Sigmoid colon (tissue), 4 donors: ENCODE measurements at regions not wholly inside any gene's neighbourhood (a gene's known extent, or its start where the extent isn't known, plus 50 kb on each side); places are given as distances from the start of the nearest gene placed in this dataset.

ENCODE experiments used
- EP300 ChIP-seq, 4 donors: sonication (generic); formaldehyde crosslinking; IDR thresholded peaks; one replicate each; pipeline ENCODE4 v1.6.1; 2017; ENCODE audit warnings: antibody characterized with exemption in 4 of 4
- TF ChIP-seq, protein P1 (sequence below), 4 experiments: fragments of 450-650 bp in 3 of 4; fragments of 200-600 bp in 1 of 4; IDR thresholded peaks; one replicate each; pipeline ENCODE4 v1.5.1; 2016 to 2019; ENCODE audit warnings: antibody characterized with exemption in 4 of 4, mild to moderate bottlenecking in 3 of 4, moderate library complexity in 2 of 4

DNA sequence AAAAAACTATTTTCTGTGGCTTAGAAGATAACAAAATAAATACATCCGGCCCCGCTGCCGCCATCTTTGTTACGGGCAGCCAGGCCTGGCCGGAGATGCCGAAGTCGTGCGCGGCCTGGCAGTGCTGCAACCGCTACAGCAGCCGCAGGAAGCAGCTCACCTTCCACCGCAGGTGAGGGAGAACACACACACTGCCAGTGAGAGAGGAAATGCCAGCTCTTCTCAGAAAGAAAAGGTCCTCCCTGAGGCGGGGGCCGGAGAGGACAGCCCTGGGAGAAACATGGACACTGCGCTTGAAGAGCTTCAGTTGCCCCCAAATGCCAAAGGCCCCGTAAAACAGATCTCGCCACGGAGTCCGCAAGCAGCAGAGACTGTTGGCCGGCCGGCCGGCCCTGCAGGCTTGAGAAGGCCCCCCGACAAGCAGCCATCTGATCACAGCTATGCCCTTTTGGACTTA, 323.2 kb downstream of the AMY1C start:
- TF ChIP-seq, protein P1, sequence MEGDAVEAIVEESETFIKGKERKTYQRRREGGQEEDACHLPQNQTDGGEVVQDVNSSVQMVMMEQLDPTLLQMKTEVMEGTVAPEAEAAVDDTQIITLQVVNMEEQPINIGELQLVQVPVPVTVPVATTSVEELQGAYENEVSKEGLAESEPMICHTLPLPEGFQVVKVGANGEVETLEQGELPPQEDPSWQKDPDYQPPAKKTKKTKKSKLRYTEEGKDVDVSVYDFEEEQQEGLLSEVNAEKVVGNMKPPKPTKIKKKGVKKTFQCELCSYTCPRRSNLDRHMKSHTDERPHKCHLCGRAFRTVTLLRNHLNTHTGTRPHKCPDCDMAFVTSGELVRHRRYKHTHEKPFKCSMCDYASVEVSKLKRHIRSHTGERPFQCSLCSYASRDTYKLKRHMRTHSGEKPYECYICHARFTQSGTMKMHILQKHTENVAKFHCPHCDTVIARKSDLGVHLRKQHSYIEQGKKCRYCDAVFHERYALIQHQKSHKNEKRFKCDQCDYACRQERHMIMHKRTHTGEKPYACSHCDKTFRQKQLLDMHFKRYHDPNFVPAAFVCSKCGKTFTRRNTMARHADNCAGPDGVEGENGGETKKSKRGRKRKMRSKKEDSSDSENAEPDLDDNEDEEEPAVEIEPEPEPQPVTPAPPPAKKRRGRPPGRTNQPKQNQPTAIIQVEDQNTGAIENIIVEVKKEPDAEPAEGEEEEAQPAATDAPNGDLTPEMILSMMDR (IDR thresholded peaks at IDR 0.05), result no peak
- TF ChIP-seq EP300 (IDR thresholded peaks at IDR 0.05), result no peak
